K562 (cell line): ENCODE measurements at regions not wholly inside any gene's neighbourhood (a gene's known extent, or its start where the extent isn't known, plus 50 kb on each side); places are given as distances from the start of the nearest gene placed in this dataset.

Source experiments
- ATAC-seq: fragments of 200-7000 bp; cut with Tn5 transposase; 3 replicates; pipeline ENCODE4 v1.9.1; 2020; ENCODE audit warnings: moderate library complexity
- BruUV-seq: library from RNA; stranded (reverse); fragments of 400-500 nt; replicated peaks from 2 replicates; lab custom pipeline; 2021; lab: Mats Ljungman, UMichigan
- CTCF ChIA-PET: fragments of 300-600 bp; formaldehyde crosslinking; extraction: SDS; loops from one replicate; lab custom pipeline; 2021; ENCODE audit warnings: low intra/inter-chr PET ratio; lab: Yijun Ruan, JAX
- POLR2A ChIA-PET: fragments of 300-600, 350-650 bp; sonication (Branson Sonifier 250); formaldehyde crosslinking; extraction: SDS; loops from one replicate; lab custom pipeline; 2021; ENCODE audit warnings: antibody characterized with exemption, inconsistent platforms; lab: Yijun Ruan, JAX
- DNase-seq, 4 experiments: peaks; one replicate each; pipeline versions ENCODE4 v3.0.0 to v3.0.0-alpha.2; 2011 to 2018; ENCODE audit warnings: low spot score in 3 of 4, mixed read lengths in 3 of 4; ENCODE audit errors: extremely low read depth in 1 of 4
- FAIRE-seq: peaks from 2 replicates; lab custom pipeline; 2011; peaks lifted over from hg19 to GRCh38; lab: Jason Lieb, UNC
- H2AFZ ChIP-seq: 2 replicates; pipeline ENCODE4 v1.6.0; 2011; ENCODE audit warnings: low read depth, low read length, control low read depth, inconsistent platforms
- H3K27ac ChIP-seq: fragments of 200-600 bp; 3 replicates; pipeline ENCODE4 v1.8.0; 2011; ENCODE audit warnings: low read depth, mild to moderate bottlenecking, control low read depth, inconsistent platforms, low read length, moderate library complexity, mixed read lengths; ENCODE audit errors: extremely low read depth
- H3K27me3 ChIP-seq, 2 experiments: fragments of 300-600 bp in 1 of 2; 2 replicates in 1 of 2; 3 replicates in 1 of 2; pipeline versions ENCODE4 v1.6.0 to v1.8.0; 2011; ENCODE audit warnings: inconsistent platforms in 2 of 2, low read length in 2 of 2, mild to moderate bottlenecking in 1 of 2, mixed read lengths in 1 of 2, moderate library complexity in 1 of 2; ENCODE audit not compliant: control insufficient read depth in 2 of 2, insufficient read depth in 2 of 2
- H3K36me3 ChIP-seq: fragments of 300-600 bp; 3 replicates; pipeline ENCODE4 v1.8.0; 2011; ENCODE audit warnings: mild to moderate bottlenecking, low read length, inconsistent platforms; ENCODE audit not compliant: control insufficient read depth, insufficient read depth
- H3K4me1 ChIP-seq, 2 experiments: fragments of 200-600 bp in 1 of 2; replicated peaks in 1 of 2; 2 replicates in 1 of 2; 3 replicates in 1 of 2; pipeline versions ENCODE4 v1.5.1 to v1.8.0; 2011; ENCODE audit warnings: inconsistent platforms in 2 of 2, low read length in 2 of 2, mild to moderate bottlenecking in 1 of 2, mixed read lengths in 1 of 2, moderate library complexity in 1 of 2; ENCODE audit not compliant: control insufficient read depth in 2 of 2, insufficient read depth in 2 of 2
- H3K4me2 ChIP-seq: 2 replicates; pipeline ENCODE4 v1.6.1; 2011; ENCODE audit warnings: low read length, control low read depth, inconsistent platforms, mixed read lengths; ENCODE audit not compliant: insufficient read depth
- H3K4me3 ChIP-seq: fragments of 200-600 bp; sonication (generic), shearing (Covaris generic); 2 replicates; pipeline ENCODE4 v1.5.1; 2016; ENCODE audit warnings: control low read depth, inconsistent platforms
- H3K79me2 ChIP-seq: fragments of 200-600 bp; 3 replicates; pipeline ENCODE4 v1.8.0; 2011; ENCODE audit warnings: low read length, inconsistent platforms; ENCODE audit not compliant: control insufficient read depth, insufficient read depth
- H3K9ac ChIP-seq, 2 experiments: 2 replicates each; pipeline versions ENCODE4 v1.6.0 to v1.6.1; 2011; ENCODE audit warnings: low read depth in 2 of 2, low read length in 2 of 2, control low read depth in 1 of 2, inconsistent platforms in 1 of 2, mild to moderate bottlenecking in 1 of 2, mixed read lengths in 1 of 2; ENCODE audit not compliant: insufficient read depth in 1 of 2
- H3K9me1 ChIP-seq: one replicate; pipeline ENCODE4 v1.6.0; 2011; ENCODE audit warnings: inconsistent platforms, mild to moderate bottlenecking, low read length, moderate library complexity; ENCODE audit not compliant: control insufficient read depth, insufficient read depth
- H3K9me3 ChIP-seq: replicated peaks from 2 replicates; pipeline ENCODE4 v1.5.1; 2011; ENCODE audit warnings: low read depth, low read length, inconsistent platforms; ENCODE audit not compliant: control insufficient read depth, insufficient read depth
- H4K20me1 ChIP-seq: replicated peaks from 2 replicates; pipeline ENCODE4 v1.6.1; 2011; ENCODE audit warnings: low read length, inconsistent platforms, mixed read lengths; ENCODE audit not compliant: control insufficient read depth, insufficient read depth
- GTF3C2 ChIP-seq: IDR thresholded peaks from 3 replicates; pipeline ENCODE4 v1.6.1; 2011; ENCODE audit warnings: borderline replicate concordance, mild to moderate bottlenecking, moderate library complexity; ENCODE audit not compliant: insufficient read length; ENCODE audit errors: extremely low read depth
- OTX1 ChIP-seq: fragments of 450-650 bp; formaldehyde crosslinking; IDR thresholded peaks from 2 replicates; pipeline ENCODE4 v1.4.0; 2022; ENCODE audit warnings: mild to moderate bottlenecking
- PRMT5 ChIP-seq: sonication (generic); formaldehyde crosslinking; IDR thresholded peaks from 2 replicates; pipeline ENCODE4 v1.5.0; 2020; ENCODE audit warnings: missing genetic modification reagents
- THRA ChIP-seq: fragments of 450-650 bp; IDR thresholded peaks from 2 replicates; pipeline ENCODE4 v1.6.1; 2017; ENCODE audit warnings: mild to moderate bottlenecking, moderate library complexity
- WGBS: fragments of 100-300 bp; shearing (Covaris generic); methylation state at CpG from one replicate; pipeline ENCODE4 v1.1.6; 2016; ENCODE audit warnings: low coverage, mixed read lengths; ENCODE audit not compliant: insufficient coverage; ENCODE audit errors: missing lambda C conversion rate; 5-methylcytosine and 5-hydroxymethylcytosine counted together
- in situ Hi-C: fragments of 300-500 bp; cut with MboI; formaldehyde crosslinking; loops from 4 replicates; pipeline ENCODE4 v1.15.0; 2018; ENCODE audit warnings: inconsistent platforms, mixed read lengths
- intact Hi-C: fragments of 100-400 bp; cut with micrococcal nuclease; formaldehyde crosslinking; loops from 2 replicates; pipeline ENCODE4 v1.14.2; 2022
- TF ChIP-seq, protein P1 (sequence below): sonication (generic); formaldehyde crosslinking; IDR thresholded peaks from 2 replicates; pipeline ENCODE4 v1.8.0; 2022; ENCODE audit warnings: mild to moderate bottlenecking, low read depth, missing genetic modification reagents

GRCh38 chr2:208791257-208791656 is 384.7 kb downstream of the PTH2R start:
- ChIA-PET POLR2A (no interaction called here), CTCF (no interaction called here)
- 71% methylated on average over 6 of the region's 6 CpGs for WGBS
- intact Hi-C loops, result no loop called here
- no peaks in the 10 kb centered on the region for H3K9me3 ChIP-seq
- no peaks in the 10 kb centered on the region for H3K9me1 ChIP-seq
- DNase-seq (no peak), ATAC-seq (no peak), FAIRE-seq (no peak)
- H3K4me3 ChIP-seq, result no peak overlapping the region
- no TSS peak for BruUV-seq
- no peak for TF ChIP-seq OTX1 (CRISPR knock-in tag)
- TF ChIP-seq GTF3C2, result no peak
- no peak for TF ChIP-seq PRMT5 (CRISPR knock-in tag)
- no peak for TF ChIP-seq THRA
- TF ChIP-seq, protein P1, sequence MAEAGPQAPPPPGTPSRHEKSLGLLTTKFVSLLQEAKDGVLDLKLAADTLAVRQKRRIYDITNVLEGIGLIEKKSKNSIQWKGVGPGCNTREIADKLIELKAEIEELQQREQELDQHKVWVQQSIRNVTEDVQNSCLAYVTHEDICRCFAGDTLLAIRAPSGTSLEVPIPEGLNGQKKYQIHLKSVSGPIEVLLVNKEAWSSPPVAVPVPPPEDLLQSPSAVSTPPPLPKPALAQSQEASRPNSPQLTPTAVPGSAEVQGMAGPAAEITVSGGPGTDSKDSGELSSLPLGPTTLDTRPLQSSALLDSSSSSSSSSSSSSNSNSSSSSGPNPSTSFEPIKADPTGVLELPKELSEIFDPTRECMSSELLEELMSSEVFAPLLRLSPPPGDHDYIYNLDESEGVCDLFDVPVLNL (CRISPR knock-in tag), result no peak
- H2AFZ ChIP-seq, result no peak overlapping the region
- no peaks in the 10 kb centered on the region for H3K36me3 ChIP-seq
- in situ Hi-C loops, result no loop called here
- no peaks in the 10 kb centered on the region for H3K79me2 ChIP-seq
- no peak overlapping the region for H3K27ac ChIP-seq
- no peaks in the 10 kb centered on the region for H3K27me3 ChIP-seq
- no peaks in the 10 kb centered on the region for H3K4me1 ChIP-seq
- no peaks in the 10 kb centered on the region for H4K20me1 ChIP-seq
- H3K9ac ChIP-seq, result no peak overlapping the region
- no peak overlapping the region for H3K4me2 ChIP-seq
